HCT116 (cell line): ENCODE measurements at regions not wholly inside any gene's neighbourhood (a gene's known extent, or its start where the extent isn't known, plus 50 kb on each side); places are given as distances from the start of the nearest gene placed in this dataset.
"Not testable (repeated sequence)": the region's sequence is repeated elsewhere in the genome, so short reads cannot be mapped to it uniquely, and the experiment has no call there.

Experiments
- ATAC-seq: fragments of 200-7000 bp; cut with Tn5 transposase; 2 replicates; pipeline ENCODE4 v1.9.1; 2020; ENCODE audit warnings: mild to moderate bottlenecking, moderate library complexity
- BruUV-seq: library from RNA; stranded (reverse); fragments of 400-500 nt; replicated peaks from 2 replicates; lab custom pipeline; 2021; lab: Mats Ljungman, UMichigan
- CTCF ChIA-PET: fragments of 300-600 bp; sonication (Branson Sonifier 250); formaldehyde crosslinking; loops from one replicate; lab custom pipeline; 2021; ENCODE audit warnings: antibody characterized with exemption; lab: Charles Lee
- POLR2A ChIA-PET: fragments of 300-600, 350-600 bp; sonication (Branson Sonifier 250); formaldehyde crosslinking; loops from one replicate; lab custom pipeline; 2021; ENCODE audit warnings: antibody characterized with exemption; lab: Charles Lee
- RAD21 ChIA-PET, 2 experiments: fragments of 300-600 bp; sonication (Branson Sonifier 250); formaldehyde crosslinking; loops; one replicate each; lab custom pipeline; 2023; ENCODE audit warnings: low total read pairs in 2 of 2; ENCODE audit not compliant: uncharacterized antibody in 2 of 2, unreplicated experiment in 2 of 2, low non-redundant PET in 1 of 2; lab: Charles Lee
- DNase-seq: peaks from one replicate; pipeline ENCODE4 v3.0.0-alpha.2; 2010; ENCODE audit warnings: low read depth, low spot score
- H2AFZ ChIP-seq: fragments of 200-600 bp; shearing (Covaris generic), sonication (generic); 2 replicates; pipeline ENCODE4 v1.6.1; 2017; ENCODE audit warnings: low read depth, mixed run types, mixed read lengths, antibody characterized with exemption, low read length; ENCODE audit not compliant: poor library complexity, severe bottlenecking
- H3K27ac ChIP-seq: 2 replicates; pipeline ENCODE4 v1.5.1; 2012; ENCODE audit warnings: low read depth, low read length
- H3K27me3 ChIP-seq: fragments of 200-600 bp; sonication (generic); 2 replicates; pipeline ENCODE4 v1.6.1; 2016; ENCODE audit warnings: mixed run types, low read length, mixed read lengths; ENCODE audit not compliant: insufficient read depth
- H3K36me3 ChIP-seq, 2 experiments: fragments of 200-500 bp in 1 of 2; fragments of 200-600 bp in 1 of 2; sonication (Bioruptor generic) in 1 of 2; sonication (generic) in 1 of 2; 2 replicates each; pipeline versions ENCODE4 v1.5.1 to v1.6.1; 2014 to 2016; ENCODE audit warnings: low read length in 2 of 2, inconsistent platforms in 1 of 2, mixed read lengths in 1 of 2, mixed run types in 1 of 2; ENCODE audit not compliant: insufficient read depth in 2 of 2, control insufficient read depth in 1 of 2
- H3K4me1 ChIP-seq, 2 experiments: fragments of 200-600 bp in 1 of 2; sonication (generic) in 1 of 2; 2 replicates each; pipeline versions ENCODE4 v1.5.1 to v1.6.1; 2012 to 2017; ENCODE audit warnings: low read length in 2 of 2, inconsistent platforms in 1 of 2, mild to moderate bottlenecking in 1 of 2, mixed read lengths in 1 of 2, mixed run types in 1 of 2, moderate library complexity in 1 of 2; ENCODE audit not compliant: insufficient read depth in 2 of 2, control insufficient read depth in 1 of 2
- H3K4me2 ChIP-seq: fragments of 200-600 bp; sonication (generic); 2 replicates; pipeline ENCODE4 v1.6.1; 2017; ENCODE audit warnings: mixed run types, low read length, mixed read lengths
- H3K4me3 ChIP-seq, 2 experiments: fragments of 200-600 bp in 1 of 2; sonication (generic) in 1 of 2; replicated peaks in 1 of 2; 2 replicates each; pipeline ENCODE4 v1.5.1; 2011 to 2016; ENCODE audit warnings: low read length in 2 of 2, control low read depth in 1 of 2, low read depth in 1 of 2, mild to moderate bottlenecking in 1 of 2, mixed read lengths in 1 of 2, mixed run types in 1 of 2
- H3K79me2 ChIP-seq: fragments of 200-600 bp; sonication (generic); 2 replicates; pipeline ENCODE4 v1.6.1; 2017; ENCODE audit warnings: mild to moderate bottlenecking, mixed run types, low read length, moderate library complexity, mixed read lengths; ENCODE audit not compliant: insufficient read depth
- H3K9ac ChIP-seq: fragments of 200-600 bp; sonication (generic); 2 replicates; pipeline ENCODE4 v1.6.1; 2016; ENCODE audit warnings: low read length, mixed read lengths
- H3K9me2 ChIP-seq: fragments of 200-600 bp; sonication (generic), shearing (Covaris generic); 2 replicates; pipeline ENCODE4 v1.6.1; 2017; ENCODE audit warnings: mixed run types, mild to moderate bottlenecking, moderate library complexity; ENCODE audit not compliant: insufficient read depth
- H3K9me3 ChIP-seq, 2 experiments: fragments of 200-500 bp in 1 of 2; fragments of 200-600 bp in 1 of 2; sonication (Bioruptor generic) in 1 of 2; sonication (generic) in 1 of 2; 2 replicates each; pipeline ENCODE4 v1.6.1; 2014 to 2017; ENCODE audit warnings: low read length in 2 of 2, mixed read lengths in 2 of 2, inconsistent platforms in 1 of 2, low read depth in 1 of 2, mild to moderate bottlenecking in 1 of 2, mixed run types in 1 of 2, moderate library complexity in 1 of 2; ENCODE audit not compliant: control insufficient read depth in 1 of 2, insufficient read depth in 1 of 2
- H4K20me1 ChIP-seq: fragments of 200-600 bp; sonication (generic), shearing (Covaris generic); 2 replicates; pipeline ENCODE4 v1.6.1; 2017; ENCODE audit warnings: mixed run types, mild to moderate bottlenecking, moderate library complexity; ENCODE audit not compliant: insufficient read depth
- ELF1 ChIP-seq: IDR thresholded peaks from 2 replicates; pipeline ENCODE4 v1.6.1; 2012; ENCODE audit warnings: low read depth, borderline replicate concordance
- EZH2phosphoT487 ChIP-seq: fragments of 200-600 bp; IDR thresholded peaks from 2 replicates; pipeline ENCODE4 v1.6.1; 2018; ENCODE audit warnings: antibody characterized with exemption, borderline replicate concordance
- FOSL1 ChIP-seq: IDR thresholded peaks from 2 replicates; pipeline ENCODE4 v1.6.1; 2012; ENCODE audit warnings: low read depth
- JUND ChIP-seq: IDR thresholded peaks from 2 replicates; pipeline ENCODE4 v1.6.1; 2012
- POLR2A ChIP-seq: IDR thresholded peaks from 2 replicates; pipeline ENCODE4 v1.7.0; 2011; ENCODE audit warnings: borderline replicate concordance; ENCODE audit not compliant: insufficient read depth, insufficient read length; ENCODE audit errors: extremely low read depth
- POLR2AphosphoS5 ChIP-seq: IDR thresholded peaks from 2 replicates; pipeline ENCODE4 v1.6.1; 2011; ENCODE audit warnings: mild to moderate bottlenecking, low read depth, low read length, moderate library complexity
- RAD21 ChIP-seq: IDR thresholded peaks from 2 replicates; pipeline ENCODE4 v1.6.1; 2012; ENCODE audit warnings: low read depth, mild to moderate bottlenecking
- ZFX ChIP-seq: fragments of 450-650 bp; IDR thresholded peaks from 2 replicates; pipeline ENCODE4 v1.6.1; 2017
- intact Hi-C: fragments of 100-400 bp; cut with micrococcal nuclease; formaldehyde crosslinking; loops from 2 replicates; pipeline ENCODE4 v1.10.0; 2022
- TF ChIP-seq, protein P1 (sequence below): IDR thresholded peaks from 2 replicates; pipeline ENCODE4 v1.6.1; 2011; ENCODE audit warnings: mild to moderate bottlenecking, low read length, moderate library complexity; ENCODE audit not compliant: insufficient replicate concordance; ENCODE audit errors: extremely low read depth
- TF ChIP-seq, protein P2 (sequence below): IDR thresholded peaks from 2 replicates; pipeline ENCODE4 v1.6.1; 2012

DNA sequence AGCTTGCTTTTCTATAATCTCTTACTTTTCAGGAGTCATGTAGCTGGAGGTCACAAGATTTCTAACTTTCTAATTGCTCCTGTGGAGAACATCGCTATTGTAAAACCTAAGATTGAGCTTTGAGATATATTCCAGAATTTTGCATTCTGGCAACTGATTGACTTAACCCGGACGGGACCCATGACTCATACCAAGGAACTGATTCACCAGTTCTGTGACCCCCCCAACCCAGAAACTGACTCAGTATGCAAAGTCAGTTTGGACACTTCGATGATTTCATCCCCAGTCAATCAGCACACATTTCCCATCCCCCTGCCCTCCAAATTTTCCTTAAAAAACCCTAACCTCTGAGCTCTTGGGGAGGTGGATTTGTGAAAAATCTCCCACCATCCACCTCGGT lies 396.5 kb upstream of the GBE1 start:
- Histone ChIP-seq H3K27ac (no peak overlapping the region), H3K27me3 (no peaks in the 10 kb centered on the region), H3K79me2 (no peaks in the 10 kb centered on the region), H3K4me1 (peaks cover 0 to 9% of the 10 kb centered on the region in 2 experiments; a peak in 1 of 4 replicates), H3K4me2 (peak overlapping the region; percentile 46; the same call in 1 of the 2 replicates), H4K20me1 (no peaks in the 10 kb centered on the region), H3K4me3 (0 out of 4 replicates have a peak overlapping the region, but pooled peaks of 1 of the 2 experiments have one; percentile 0), H3K9me3 (peaks cover 0 to 4% of the 10 kb centered on the region in 2 experiments; a peak in 2 of 4 replicates)
- CTCF ChIA-PET, result no interaction called here
- POLR2A ChIA-PET, result no interaction called here
- ATAC-seq, result no peak
- no TSS peak for BruUV-seq
- intact Hi-C loops, result no loop called here
- TF ChIP-seq POLR2A, result no peak
- TF ChIP-seq, protein P1, sequence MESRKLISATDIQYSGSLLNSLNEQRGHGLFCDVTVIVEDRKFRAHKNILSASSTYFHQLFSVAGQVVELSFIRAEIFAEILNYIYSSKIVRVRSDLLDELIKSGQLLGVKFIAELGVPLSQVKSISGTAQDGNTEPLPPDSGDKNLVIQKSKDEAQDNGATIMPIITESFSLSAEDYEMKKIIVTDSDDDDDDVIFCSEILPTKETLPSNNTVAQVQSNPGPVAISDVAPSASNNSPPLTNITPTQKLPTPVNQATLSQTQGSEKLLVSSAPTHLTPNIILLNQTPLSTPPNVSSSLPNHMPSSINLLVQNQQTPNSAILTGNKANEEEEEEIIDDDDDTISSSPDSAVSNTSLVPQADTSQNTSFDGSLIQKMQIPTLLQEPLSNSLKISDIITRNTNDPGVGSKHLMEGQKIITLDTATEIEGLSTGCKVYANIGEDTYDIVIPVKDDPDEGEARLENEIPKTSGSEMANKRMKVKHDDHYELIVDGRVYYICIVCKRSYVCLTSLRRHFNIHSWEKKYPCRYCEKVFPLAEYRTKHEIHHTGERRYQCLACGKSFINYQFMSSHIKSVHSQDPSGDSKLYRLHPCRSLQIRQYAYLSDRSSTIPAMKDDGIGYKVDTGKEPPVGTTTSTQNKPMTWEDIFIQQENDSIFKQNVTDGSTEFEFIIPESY, result no peak
- no peak for TF ChIP-seq RAD21
- TF ChIP-seq, protein P2, sequence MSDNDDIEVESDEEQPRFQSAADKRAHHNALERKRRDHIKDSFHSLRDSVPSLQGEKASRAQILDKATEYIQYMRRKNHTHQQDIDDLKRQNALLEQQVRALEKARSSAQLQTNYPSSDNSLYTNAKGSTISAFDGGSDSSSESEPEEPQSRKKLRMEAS, result no peak
- no peak for TF ChIP-seq POLR2AphosphoS5
- TF ChIP-seq FOSL1, result peak; percentile 47; the same call in 1 of the 2 replicates
- TF ChIP-seq ELF1, result no peak
- no peak for TF ChIP-seq EZH2phosphoT487
- TF ChIP-seq ZFX, result no peak
- peak; percentile 47 for TF ChIP-seq JUND
- TF ChIP-seq, all 23 proteins: peak for 2
- Histone ChIP-seq H3K9me2 (no peaks in the 10 kb centered on the region), H3K36me3 (no peaks in the 10 kb centered on the region), H2AFZ (no peak overlapping the region), H3K9ac (no peak overlapping the region)
- RAD21 ChIA-PET, result no interaction called here
- DNase-seq, result peak; percentile 6

DNA sequence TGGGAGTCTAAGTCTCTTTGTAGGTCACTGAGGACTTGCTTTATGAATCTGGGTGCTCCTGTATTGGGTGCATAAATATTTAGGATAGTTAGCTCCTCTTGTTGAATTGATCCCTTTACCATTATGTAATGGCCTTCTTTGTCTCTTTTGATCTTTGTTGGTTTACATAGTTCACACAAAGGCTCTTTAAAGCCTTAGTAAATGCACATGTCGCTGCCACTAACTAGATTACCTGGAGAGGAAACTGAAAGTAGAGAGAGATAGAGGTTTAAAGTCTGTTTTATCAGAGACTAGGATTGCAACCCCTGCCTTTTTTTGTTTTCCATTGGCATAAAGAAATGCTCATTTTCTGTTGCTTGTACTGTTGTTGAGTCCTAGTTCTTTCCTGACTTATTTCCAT lies 392.4 kb upstream of the GBE1 start:
- ATAC-seq, CTCF ChIA-PET: not testable (repeated sequence)

More for the DNA sequence above, 392.4 kb upstream of the GBE1 start:
- H3K79me2 ChIP-seq, H3K36me3 ChIP-seq, H3K4me2 ChIP-seq, DNase-seq, BruUV-seq, H4K20me1 ChIP-seq, H3K27me3 ChIP-seq, H3K9me2 ChIP-seq, intact Hi-C loops, H3K4me1 ChIP-seq, H3K27ac ChIP-seq, POLR2A ChIA-PET, H3K9me3 ChIP-seq, RAD21 ChIA-PET, H3K9ac ChIP-seq, H2AFZ ChIP-seq, H3K4me3 ChIP-seq: not testable (repeated sequence)
